GDM1 (cell line): ENCODE measurements at regions not wholly inside any gene's neighbourhood (a gene's known extent, or its start where the extent isn't known, plus 50 kb on each side); places are given as distances from the start of the nearest gene placed in this dataset.

Source experiments
- DNase-seq: peaks from one replicate; lab custom pipeline; 2025; lab: John Stamatoyannopoulos, UW

DNA sequence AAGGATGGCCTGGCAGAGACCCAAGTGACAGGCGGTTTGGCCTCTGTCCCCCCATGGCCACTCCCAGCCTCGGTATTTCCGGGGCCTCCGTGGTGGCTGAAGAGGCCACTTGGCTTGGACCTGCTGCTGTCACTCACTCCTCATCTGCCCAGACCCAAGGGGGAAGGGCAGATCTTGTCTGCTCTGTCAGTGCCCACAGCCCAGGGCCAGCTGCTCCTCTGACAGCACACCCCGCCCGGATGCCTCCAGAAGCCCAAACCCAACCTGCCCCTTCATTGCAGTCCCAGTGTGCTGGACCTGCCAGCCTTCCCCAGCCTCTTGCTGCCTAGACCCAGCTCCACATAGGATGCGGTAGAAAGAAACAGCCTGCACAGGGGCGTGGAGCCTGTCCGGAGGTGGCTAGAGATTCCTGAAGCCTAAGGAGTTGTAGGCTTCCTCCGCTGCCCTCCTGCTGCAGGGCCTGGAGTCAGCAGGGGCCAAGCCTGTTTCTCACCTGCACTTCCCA lies 52.0 kb downstream of the MAGEF1 start:
- DNase-seq = no peak

DNA sequence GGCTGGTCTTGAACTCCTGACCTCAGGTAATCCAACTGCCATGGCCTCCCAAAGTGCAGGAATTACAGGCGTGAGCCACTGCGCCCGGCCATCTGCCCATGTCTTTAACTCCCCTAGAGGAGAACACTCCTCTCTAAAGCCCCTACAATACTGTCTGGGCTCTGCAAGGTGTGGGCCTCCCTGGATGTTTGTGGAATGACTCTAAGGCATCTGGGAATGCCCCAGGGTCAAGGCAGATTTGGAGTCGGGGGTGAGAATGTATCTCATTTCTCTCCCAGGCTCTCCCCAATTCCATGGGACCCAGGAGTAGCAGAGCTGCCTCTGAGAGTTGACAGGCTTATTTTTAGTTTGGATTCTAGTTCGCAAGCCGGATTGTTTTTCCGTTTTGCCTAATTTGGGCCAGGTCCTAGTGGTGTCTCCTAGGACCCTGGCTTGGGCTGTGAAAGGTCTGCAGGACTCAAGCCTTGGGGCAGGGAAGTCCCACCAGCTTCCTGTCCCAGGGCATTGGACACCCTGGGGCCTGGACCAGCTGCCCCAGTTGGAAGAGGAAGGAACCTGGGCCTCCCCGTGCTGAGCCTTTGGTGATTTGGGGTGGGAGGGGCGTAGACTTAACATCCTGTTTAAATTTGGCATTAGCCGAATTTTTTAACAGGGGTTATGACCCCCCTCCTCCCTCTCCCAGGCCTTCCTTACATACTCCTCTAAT lies 53.5 kb downstream of the MAGEF1 start:
- no peak for DNase-seq

DNA sequence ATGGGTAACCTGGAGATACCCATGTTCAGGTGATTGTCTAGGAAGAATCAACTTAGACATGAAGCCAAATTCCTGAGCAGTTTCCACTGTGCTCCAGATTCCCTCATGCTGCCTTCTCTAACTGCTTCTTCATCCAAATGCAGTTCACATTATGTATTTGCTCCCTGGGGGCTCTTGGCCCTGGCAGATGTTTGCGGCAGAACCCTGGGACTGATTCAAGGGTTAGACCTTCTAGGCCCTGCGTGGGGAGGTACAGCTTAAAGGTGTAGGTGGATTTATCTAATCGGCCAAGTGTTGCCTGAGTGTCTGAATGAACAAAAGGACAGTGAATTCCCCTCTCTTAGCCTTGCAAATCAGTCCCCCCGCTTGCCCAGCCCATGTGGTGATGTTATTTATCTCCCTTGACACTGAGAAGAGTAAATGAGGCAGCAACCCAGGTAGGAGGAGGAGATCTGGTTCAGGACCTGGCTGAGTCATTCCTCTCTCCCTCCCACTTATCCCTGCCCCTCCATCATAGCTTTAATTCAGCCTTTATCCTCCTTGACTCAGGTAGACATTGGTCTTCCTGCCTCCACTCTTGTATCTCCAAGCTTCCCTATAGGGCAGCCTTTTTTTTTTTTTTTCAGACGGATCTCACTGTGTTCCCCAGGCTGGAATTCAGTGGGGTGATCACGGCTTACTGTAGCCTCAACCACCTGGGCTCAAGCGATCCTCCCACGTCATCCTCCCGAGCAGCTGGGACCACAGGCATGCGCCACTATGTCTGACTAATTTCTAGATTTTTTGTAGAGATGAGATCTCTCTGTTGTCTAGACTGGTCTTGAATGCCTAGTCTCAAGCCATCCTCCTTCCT lies 54.8 kb downstream of the MAGEF1 start:
- no peak for DNase-seq

DNA sequence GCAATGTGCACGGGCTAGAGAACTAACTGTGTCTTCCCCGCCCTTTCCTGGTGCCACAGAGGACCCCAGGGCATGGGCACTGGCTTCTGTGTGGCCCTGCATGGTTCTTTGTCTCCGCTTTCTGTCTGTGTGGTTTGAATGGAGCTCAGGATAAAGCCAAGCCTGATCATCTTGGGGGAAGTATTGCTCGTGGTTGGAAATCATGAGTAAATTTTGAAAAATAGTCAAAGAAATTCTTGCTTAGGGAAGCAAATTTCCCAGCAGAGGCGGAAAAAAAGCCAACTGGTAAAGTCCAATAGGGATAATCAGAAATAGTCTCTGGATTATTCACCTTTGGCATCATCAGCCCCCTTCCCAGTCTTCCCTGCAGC lies 55.4 kb downstream of the MAGEF1 start:
- no peak for DNase-seq

- DNase-seq = no peak
Measured at GRCh38 chr3:184655597-184655996, 56.3 kb downstream of the MAGEF1 start.

- DNase-seq = no peak
Measured at GRCh38 chr3:184654375-184654774, 57.5 kb downstream of the MAGEF1 start.

DNA sequence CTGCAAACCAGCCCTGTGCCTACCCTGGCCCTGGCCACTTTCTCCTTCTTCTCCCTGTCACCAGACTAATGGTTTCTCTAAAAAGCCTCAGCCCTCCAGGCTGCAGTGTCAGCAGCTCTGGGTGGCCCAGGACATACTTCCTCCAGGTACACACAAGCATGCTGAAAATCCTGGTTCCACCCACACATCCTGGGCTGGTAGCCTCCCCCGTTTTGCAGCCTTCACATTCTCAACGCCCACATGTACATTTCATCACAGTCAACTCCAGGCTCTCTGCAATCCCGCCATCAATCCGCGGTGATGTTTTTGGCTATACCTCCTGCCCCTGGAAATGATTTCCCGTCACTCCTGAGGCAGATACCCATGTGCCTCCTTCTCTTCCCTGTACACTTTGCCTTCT lies 59.4 kb downstream of the MAGEF1 start:
- DNase-seq = no peak

DNA sequence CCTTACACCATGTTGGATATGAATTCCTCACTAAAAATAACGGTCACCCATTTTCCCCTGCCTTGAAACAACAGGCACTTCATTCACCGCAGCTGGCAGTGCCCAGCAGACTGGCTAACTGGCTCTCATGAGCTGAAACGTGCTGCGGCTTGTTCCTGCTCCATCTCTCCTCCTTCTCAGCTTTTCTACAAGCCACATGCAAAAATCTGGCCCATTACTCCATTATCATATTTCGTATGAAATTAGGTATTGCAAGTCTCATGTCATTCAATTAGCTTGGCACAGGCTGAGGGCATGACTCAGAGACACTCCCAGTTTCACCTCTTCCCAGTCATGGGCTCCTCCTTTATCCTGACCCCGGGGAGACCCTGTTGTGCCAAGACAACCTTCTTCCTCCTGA lies 60.0 kb downstream of the MAGEF1 start:
- no peak for DNase-seq

- DNase-seq = no peak
Measured at GRCh38 chr3:184648636-184649035, 63.2 kb downstream of the MAGEF1 start.

DNA sequence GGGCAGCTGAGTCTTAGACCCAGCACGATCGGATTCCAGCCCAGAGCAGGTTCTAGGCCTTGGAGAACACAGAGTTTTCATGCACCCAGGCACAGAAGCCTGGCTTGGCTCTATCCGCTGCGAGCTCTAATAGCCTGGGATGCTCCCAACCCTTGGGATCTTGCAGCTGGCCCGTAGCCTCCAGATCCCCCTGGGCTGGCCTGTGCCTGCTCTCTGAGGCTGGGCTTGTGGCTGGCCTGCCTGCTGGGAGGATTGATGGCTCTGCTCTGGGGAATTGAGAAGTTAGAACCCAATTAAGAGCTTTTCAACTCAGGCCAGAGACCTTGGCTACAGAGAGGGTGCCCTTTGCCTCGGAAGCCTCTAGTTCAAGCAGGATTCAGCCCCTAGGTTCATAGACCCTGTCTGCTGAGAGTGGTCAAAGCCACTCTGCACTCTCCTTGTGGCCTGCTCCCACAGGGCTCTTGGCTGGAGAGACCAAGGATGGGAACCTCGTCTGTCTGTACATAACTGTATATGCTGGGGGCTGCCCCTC lies 64.4 kb downstream of the MAGEF1 start:
- DNase-seq = no peak

DNA sequence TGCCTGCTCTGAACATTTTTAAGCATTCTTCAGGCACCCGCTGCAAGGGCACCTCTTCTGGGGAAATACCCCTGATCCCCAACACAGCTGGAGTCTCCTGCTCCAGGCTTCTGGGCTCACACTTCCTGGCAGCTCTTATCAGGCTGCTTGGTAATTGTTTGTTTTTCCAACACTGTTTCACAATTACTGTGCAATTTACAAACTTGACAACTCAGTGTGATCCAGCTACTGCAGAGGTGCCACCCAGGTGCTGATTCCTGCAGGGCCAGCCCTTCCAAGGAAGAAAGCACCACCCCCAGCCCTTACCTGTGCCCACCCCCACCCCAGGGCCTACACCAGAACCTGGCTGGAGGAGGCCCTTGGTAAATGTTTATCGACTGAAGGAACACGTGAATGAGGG lies 66.5 kb downstream of the MAGEF1 start:
- DNase-seq = no peak

DNA sequence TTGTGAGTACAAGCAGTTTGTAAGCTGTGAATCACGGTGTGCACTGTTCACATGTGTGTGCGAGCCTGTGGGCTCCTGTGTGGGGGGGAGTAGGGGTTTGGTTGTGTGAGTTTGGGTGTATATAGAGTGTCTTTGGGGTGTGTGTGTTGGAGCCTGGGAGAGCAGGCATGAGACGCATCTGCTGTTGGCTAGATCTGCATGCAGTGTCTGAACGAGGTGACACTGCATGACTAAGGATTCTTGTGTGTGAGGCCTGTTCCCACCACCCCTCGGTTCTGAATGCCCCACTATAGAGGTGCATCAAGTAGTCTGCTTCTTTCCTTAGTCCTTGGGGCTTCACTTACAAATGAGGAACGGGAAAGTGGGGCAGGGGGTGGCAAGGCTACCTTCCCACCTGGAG lies 68.4 kb downstream of the MAGEF1 start:
- DNase-seq = no peak

DNA sequence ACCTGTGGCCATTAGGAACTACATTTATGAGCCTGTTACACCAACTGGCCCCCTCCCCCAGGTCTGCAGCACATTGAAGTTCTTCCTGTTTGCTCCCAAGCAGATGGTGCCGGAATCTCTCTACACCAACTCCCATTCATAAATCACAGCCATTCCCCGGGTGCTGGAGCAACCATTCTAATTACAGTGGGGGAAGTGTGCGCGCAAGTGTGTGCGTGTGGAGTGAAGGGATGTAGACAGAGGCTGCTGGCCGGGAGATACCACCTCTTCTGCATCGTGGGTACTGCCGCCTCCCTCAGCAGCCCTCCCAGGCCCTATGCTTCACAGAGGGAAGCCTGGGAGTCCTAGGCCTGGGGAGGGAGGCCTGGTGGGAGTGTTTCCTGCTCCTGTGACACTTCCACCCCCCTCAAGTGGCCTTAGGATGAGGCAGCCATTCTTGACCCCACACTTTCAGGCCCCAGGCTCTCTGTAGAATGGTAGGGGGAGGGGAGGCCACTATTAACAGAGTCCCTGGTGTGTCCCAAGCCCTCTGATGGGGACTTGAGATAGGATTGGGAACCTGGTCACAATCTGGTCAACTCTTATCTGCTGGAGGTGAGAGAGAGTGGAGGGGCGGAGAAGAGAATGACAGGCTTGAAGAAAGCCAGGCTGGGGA lies 69.1 kb downstream of the MAGEF1 start:
- DNase-seq = no peak

GRCh38 chr3:184641430-184641829 lies 70.4 kb downstream of the MAGEF1 start:
- DNase-seq = no peak

DNA sequence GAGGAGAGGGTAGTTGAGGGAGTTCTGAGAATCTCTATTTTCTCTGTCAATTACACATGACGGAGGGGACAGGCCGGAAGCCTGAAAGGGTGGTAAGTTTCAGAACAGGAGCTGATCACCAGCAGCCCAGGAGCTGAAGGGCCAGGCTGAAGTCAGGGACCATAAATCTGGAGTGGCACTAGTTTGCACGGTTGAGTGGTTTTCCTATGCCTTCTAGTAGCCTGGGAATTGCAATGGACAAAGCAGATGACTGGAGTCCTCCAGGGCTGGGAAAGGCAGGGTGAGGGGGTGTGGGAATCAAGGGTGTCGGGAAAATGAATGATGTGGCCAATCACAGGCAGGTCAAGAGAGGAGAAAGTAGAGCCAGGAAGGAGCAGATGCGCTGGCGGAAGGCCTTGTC lies 72.5 kb downstream of the MAGEF1 start:
- no peak for DNase-seq

DNA sequence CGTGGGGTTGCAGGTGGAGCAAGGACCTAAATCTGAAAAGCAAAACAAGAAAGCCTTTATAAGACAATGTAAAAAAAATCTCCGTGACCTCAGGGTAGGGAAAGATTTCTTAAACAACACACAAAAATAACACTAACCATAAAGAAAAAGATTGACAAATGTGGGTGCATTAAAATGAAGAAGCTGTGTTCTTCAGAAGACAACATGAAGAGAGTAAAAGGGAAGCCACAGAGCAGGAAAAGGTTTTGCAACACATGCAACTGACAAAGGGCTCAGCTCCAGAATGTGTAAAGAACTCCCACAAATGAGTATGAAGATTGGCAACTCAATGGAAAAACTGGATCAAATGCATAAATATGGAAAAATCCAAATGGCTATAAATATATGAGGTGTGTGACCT lies 74.2 kb downstream of the MAGEF1 start:
- DNase-seq = peak; percentile 40

- DNase-seq = peak; percentile 54
Measured at GRCh38 chr3:184636741-184637316, 75.0 kb downstream of the MAGEF1 start.

DNA sequence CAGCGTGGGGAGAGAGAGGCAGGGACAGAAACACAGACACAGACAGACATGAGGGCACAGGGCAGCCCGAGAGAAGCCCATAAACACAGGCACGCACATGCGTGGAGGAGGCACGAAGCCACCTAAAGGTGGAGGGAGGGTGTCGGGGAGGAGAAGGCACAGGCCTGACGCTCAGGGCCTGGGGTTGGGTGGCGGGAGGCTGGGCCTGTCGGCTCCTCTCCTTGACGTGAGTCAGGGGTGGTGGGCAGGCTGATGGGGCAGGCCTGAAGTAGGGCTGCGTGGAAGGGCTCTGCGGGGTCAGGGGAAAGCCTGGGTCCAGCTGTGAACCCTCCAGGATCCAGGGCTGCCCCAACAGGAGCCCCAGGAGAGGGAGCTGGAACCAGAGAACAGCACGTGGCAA lies 74.2 kb downstream of the EPHB3 start:
- DNase-seq = no peak

GRCh38 chr3:184635126-184635525 lies 73.5 kb downstream of the EPHB3 start:
- DNase-seq = no peak

DNA sequence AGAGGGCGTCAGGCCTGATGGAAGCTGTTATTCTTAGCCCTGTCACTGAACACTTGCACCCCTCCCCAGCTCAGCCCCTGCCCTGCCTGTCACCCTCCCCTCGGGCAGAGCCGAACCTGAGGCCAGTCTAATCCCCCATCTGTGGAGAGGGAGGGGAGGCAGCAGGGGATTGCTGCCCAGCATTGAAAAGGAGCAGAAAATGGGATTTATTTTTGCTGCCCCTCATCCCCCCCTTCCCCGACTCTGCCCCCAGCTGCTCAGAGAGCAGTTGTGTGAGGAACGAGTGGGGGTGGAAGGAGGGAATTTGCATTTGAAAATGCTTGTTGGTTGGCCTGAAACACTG lies 71.6 kb downstream of the EPHB3 start:
- no peak for DNase-seq

- no peak for DNase-seq
Measured at GRCh38 chr3:184632551-184633236, 71.1 kb downstream of the EPHB3 start.
